Esophagus (tissue), 2 donors: ENCODE measurements at regions not wholly inside any gene's neighbourhood (a gene's known extent, or its start where the extent isn't known, plus 50 kb on each side); places are given as distances from the start of the nearest gene placed in this dataset.

Source experiments
- H3K27ac ChIP-seq, 2 donors: one replicate each; pipeline ENCODE4 v1.5.1; 2013; ENCODE audit warnings: low read depth in 2 of 2, mild to moderate bottlenecking in 2 of 2, inconsistent platforms in 1 of 2, low read length in 1 of 2, moderate library complexity in 1 of 2
- H3K27me3 ChIP-seq, 2 donors: one replicate each; pipeline ENCODE4 v1.6.1; 2013; ENCODE audit warnings: low read length in 2 of 2, control low read depth in 1 of 2, mild to moderate bottlenecking in 1 of 2; ENCODE audit not compliant: insufficient read depth in 2 of 2, control insufficient read depth in 1 of 2
- H3K36me3 ChIP-seq, 2 donors: one replicate each; pipeline ENCODE4 v1.6.1; 2013; ENCODE audit warnings: low read length in 1 of 2; ENCODE audit not compliant: control insufficient read depth in 2 of 2, insufficient read depth in 2 of 2
- H3K4me1 ChIP-seq, 2 donors: one replicate each; pipeline ENCODE4 v1.6.1; 2013; ENCODE audit warnings: low read length in 1 of 2; ENCODE audit not compliant: control insufficient read depth in 2 of 2, insufficient read depth in 2 of 2
- H3K4me3 ChIP-seq, 2 donors: one replicate each; pipeline ENCODE4 v1.5.1; 2013; ENCODE audit warnings: low read length in 2 of 2, mild to moderate bottlenecking in 2 of 2, low read depth in 1 of 2, moderate library complexity in 1 of 2
- H3K9me3 ChIP-seq, 2 donors: one replicate each; pipeline ENCODE4 v1.6.1; 2013; ENCODE audit warnings: mild to moderate bottlenecking in 2 of 2, low read depth in 1 of 2, low read length in 1 of 2, moderate library complexity in 1 of 2; ENCODE audit not compliant: control insufficient read depth in 2 of 2, insufficient read depth in 1 of 2
- WGBS, 2 donors: extraction: QIAGEN DNeasy Blood & Tissue Kit; methylation state at CpG; one replicate each; pipeline ENCODE4 v1.1.7; 2013; 5-methylcytosine and 5-hydroxymethylcytosine counted together
- donor health status: healthy with polysubstance abuse.
- donor health status: Bipolar disorder and iron deficiency.

GRCh38 chr14:81890020-81890419 lies 356.4 kb upstream of the SEL1L start:
- H3K9me3 ChIP-seq = no peaks in the 10 kb centered on the region
- H3K4me1 ChIP-seq = no peaks in the 10 kb centered on the region
- no peak overlapping the region for H3K27ac ChIP-seq
- 19 to 37% methylated on average over 1 of the region's 1 CpG for whole genome bisulfite sequencing, 2 donors
- no peaks in the 10 kb centered on the region for H3K27me3 ChIP-seq
- no peaks in the 10 kb centered on the region for H3K36me3 ChIP-seq
- H3K4me3 ChIP-seq = no peak overlapping the region

- 80 to 84% methylated on average over 5 of the region's 5 CpGs for WGBS, 2 donors
These were observed 369.8 kb upstream of the SEL1L start for GRCh38 chr14:81903477-81903876.

GRCh38 chr14:81927070-81927469 lies 393.4 kb upstream of the SEL1L start:
- Histone ChIP-seq H3K4me3 (no peak overlapping the region), H3K9me3 (no peaks in the 10 kb centered on the region), H3K36me3 (no peaks in the 10 kb centered on the region), H3K27me3 (no peaks in the 10 kb centered on the region), H3K4me1 (no peaks in the 10 kb centered on the region), H3K27ac (no peak overlapping the region)
- WGBS, 2 donors = 9 to 13% methylated on average over 1 of the region's 1 CpG

More at GRCh38 chr14:81903477-81903876, 369.8 kb upstream of the SEL1L start:
- no peaks in the 10 kb centered on the region for H3K27me3 ChIP-seq
- H3K27ac ChIP-seq = no peak overlapping the region
- peaks cover 4 to 6% of the 10 kb centered on the region in 2 donors for H3K9me3 ChIP-seq
- H3K4me3 ChIP-seq = no peak overlapping the region
- H3K4me1 ChIP-seq = no peaks in the 10 kb centered on the region
- H3K36me3 ChIP-seq = no peaks in the 10 kb centered on the region

GRCh38 chr14:81931828-81932227 lies 398.2 kb upstream of the SEL1L start:
- no peaks in the 10 kb centered on the region for H3K4me1 ChIP-seq
- H3K27ac ChIP-seq = no peak overlapping the region
- 70 to 78% methylated on average over 1 of the region's 1 CpG for WGBS, 2 donors
- H3K9me3 ChIP-seq = no peaks in the 10 kb centered on the region
- no peaks in the 10 kb centered on the region for H3K36me3 ChIP-seq
- H3K27me3 ChIP-seq = no peaks in the 10 kb centered on the region
- H3K4me3 ChIP-seq = no peak overlapping the region

- no peaks in the 10 kb centered on the region for H3K36me3 ChIP-seq
- H3K27me3 ChIP-seq = no peaks in the 10 kb centered on the region
- no peaks in the 10 kb centered on the region for H3K4me1 ChIP-seq
- WGBS, 2 donors = 24 to 26% methylated on average over 1 of the region's 1 CpG
- no peak overlapping the region for H3K4me3 ChIP-seq
- H3K27ac ChIP-seq = no peak overlapping the region
- no peaks in the 10 kb centered on the region for H3K9me3 ChIP-seq
These were observed 402.7 kb upstream of the SEL1L start for GRCh38 chr14:81936348-81936747.

GRCh38 chr14:81936902-81937301 lies 403.2 kb upstream of the SEL1L start:
- no peaks in the 10 kb centered on the region for H3K27me3 ChIP-seq
- no peaks in the 10 kb centered on the region for H3K36me3 ChIP-seq
- WGBS, 2 donors = 37 to 39% methylated on average over 1 of the region's 1 CpG
- H3K4me3 ChIP-seq = no peak overlapping the region
- H3K4me1 ChIP-seq = no peaks in the 10 kb centered on the region
- H3K9me3 ChIP-seq = no peaks in the 10 kb centered on the region
- no peak overlapping the region for H3K27ac ChIP-seq

GRCh38 chr14:81938341-81938740 lies 404.7 kb upstream of the SEL1L start:
- Histone ChIP-seq H3K36me3 (no peaks in the 10 kb centered on the region), H3K4me3 (no peak overlapping the region), H3K27ac (no peak overlapping the region), H3K9me3 (no peaks in the 10 kb centered on the region), H3K4me1 (no peaks in the 10 kb centered on the region), H3K27me3 (no peaks in the 10 kb centered on the region)
- WGBS, 2 donors = 73 to 76% methylated on average over 3 of the region's 3 CpGs

GRCh38 chr14:81940651-81941050 lies 407.0 kb upstream of the SEL1L start:
- Histone ChIP-seq H3K4me3 (no peak overlapping the region), H3K9me3 (no peaks in the 10 kb centered on the region)
- 57 to 62% methylated on average over 1 of the region's 1 CpG for WGBS, 2 donors

GRCh38 chr14:81942071-81942470 lies 408.4 kb upstream of the SEL1L start:
- Histone ChIP-seq H3K27ac (no peak overlapping the region), H3K4me3 (no peak overlapping the region), H3K27me3 (no peaks in the 10 kb centered on the region), H3K4me1 (no peaks in the 10 kb centered on the region), H3K36me3 (no peaks in the 10 kb centered on the region), H3K9me3 (no peaks in the 10 kb centered on the region)

More at GRCh38 chr14:81940651-81941050, 407.0 kb upstream of the SEL1L start:
- Histone ChIP-seq H3K4me1 (no peaks in the 10 kb centered on the region), H3K36me3 (no peaks in the 10 kb centered on the region), H3K27me3 (no peaks in the 10 kb centered on the region), H3K27ac (no peak overlapping the region)

- Histone ChIP-seq H3K9me3 (no peaks in the 10 kb centered on the region), H3K4me1 (no peaks in the 10 kb centered on the region), H3K4me3 (no peak overlapping the region), H3K27me3 (no peaks in the 10 kb centered on the region), H3K36me3 (no peaks in the 10 kb centered on the region), H3K27ac (no peak overlapping the region)
- 87 to 93% methylated on average over 3 of the region's 3 CpGs for WGBS, 2 donors
These were observed 412.7 kb upstream of the SEL1L start for GRCh38 chr14:81946375-81946774.
